Stimulated activated naive CD8-positive, alpha-beta T cell treated with anti-CD3 and anti-CD28 coated beads, Interleukin-15, Interleukin-2, amounts not matched to agents 100 ng/mL and 50 ng/mL, for 24 hours (primary cell): ENCODE measurements at regions not wholly inside any gene's neighbourhood (a gene's known extent, or its start where the extent isn't known, plus 50 kb on each side); places are given as distances from the start of the nearest gene placed in this dataset.
"Not testable (repeated sequence)": the region's sequence is repeated elsewhere in the genome, so short reads cannot be mapped to it uniquely, and the experiment has no call there.

Experiments
- H3K27ac Mint-ChIP-seq: one replicate; pipeline ENCODE4 v1.8.0; 2021; ENCODE audit warnings: mild to moderate bottlenecking, mixed read lengths
- H3K27me3 Mint-ChIP-seq: one replicate; pipeline ENCODE4 v1.8.0; 2021; ENCODE audit warnings: mixed read lengths
- H3K36me3 Mint-ChIP-seq: one replicate; pipeline ENCODE4 v1.8.0; 2021; ENCODE audit warnings: low read depth, mixed read lengths
- H3K4me1 Mint-ChIP-seq: one replicate; pipeline ENCODE4 v1.8.0; 2021; ENCODE audit warnings: low read depth, mixed read lengths
- H3K4me3 Mint-ChIP-seq: one replicate; pipeline ENCODE4 v1.8.0; 2021; ENCODE audit warnings: mild to moderate bottlenecking, mixed read lengths
- H3K9me3 Mint-ChIP-seq: one replicate; pipeline ENCODE4 v1.8.0; 2021; ENCODE audit warnings: mixed read lengths

GRCh38 chr19:27974082-27974513, 1238.9 kb downstream of the UQCRFS1 start:
- Mint-ChIP-seq H3K27ac (no peak overlapping the region), H3K9me3 (no peaks in the 10 kb centered on the region), H3K36me3 (no peaks in the 10 kb centered on the region), H3K4me1 (no peaks in the 10 kb centered on the region), H3K27me3 (no peaks in the 10 kb centered on the region), H3K4me3 (no peak overlapping the region)

GRCh38 chr19:27972291-27973040, 1240.5 kb downstream of the UQCRFS1 start:
- no peaks in the 10 kb centered on the region for H3K27me3 Mint-ChIP-seq
- no peaks in the 10 kb centered on the region for H3K9me3 Mint-ChIP-seq
- no peak overlapping the region for H3K27ac Mint-ChIP-seq
- H3K36me3 Mint-ChIP-seq: no peaks in the 10 kb centered on the region
- H3K4me1 Mint-ChIP-seq: no peaks in the 10 kb centered on the region
- H3K4me3 Mint-ChIP-seq: no peak overlapping the region

- Mint-ChIP-seq H3K4me1 (no peaks in the 10 kb centered on the region), H3K36me3 (no peaks in the 10 kb centered on the region), H3K4me3 (no peak overlapping the region), H3K27me3 (peaks cover 3% of the 10 kb centered on the region), H3K9me3 (no peaks in the 10 kb centered on the region), H3K27ac (no peak overlapping the region)
Measured at GRCh38 chr19:27971869-27972268, 1241.1 kb downstream of the UQCRFS1 start.

- Mint-ChIP-seq H3K27me3 (peaks cover 3% of the 10 kb centered on the region), H3K36me3 (no peaks in the 10 kb centered on the region), H3K27ac (no peak overlapping the region), H3K4me1 (no peaks in the 10 kb centered on the region), H3K9me3 (no peaks in the 10 kb centered on the region), H3K4me3 (no peak overlapping the region)
Measured at GRCh38 chr19:27971071-27971470, 1241.9 kb downstream of the UQCRFS1 start.

- no peak overlapping the region for H3K4me3 Mint-ChIP-seq
- no peaks in the 10 kb centered on the region for H3K4me1 Mint-ChIP-seq
- H3K36me3 Mint-ChIP-seq: no peaks in the 10 kb centered on the region
- H3K27ac Mint-ChIP-seq: no peak overlapping the region
- H3K9me3 Mint-ChIP-seq: no peaks in the 10 kb centered on the region
- peaks cover 7% of the 10 kb centered on the region for H3K27me3 Mint-ChIP-seq
Measured at GRCh38 chr19:27966390-27966816, 1246.5 kb downstream of the UQCRFS1 start.

- H3K27me3 Mint-ChIP-seq: peaks cover 7% of the 10 kb centered on the region
- no peaks in the 10 kb centered on the region for H3K4me1 Mint-ChIP-seq
- no peak overlapping the region for H3K4me3 Mint-ChIP-seq
- H3K9me3 Mint-ChIP-seq: no peaks in the 10 kb centered on the region
- no peak overlapping the region for H3K27ac Mint-ChIP-seq
- H3K36me3 Mint-ChIP-seq: no peaks in the 10 kb centered on the region
Measured at GRCh38 chr19:27964185-27964584, 1248.8 kb downstream of the UQCRFS1 start.

GRCh38 chr19:27962264-27962663, 1250.7 kb downstream of the UQCRFS1 start:
- no peak overlapping the region for H3K4me3 Mint-ChIP-seq
- H3K4me1 Mint-ChIP-seq: no peaks in the 10 kb centered on the region
- no peaks in the 10 kb centered on the region for H3K36me3 Mint-ChIP-seq
- no peaks in the 10 kb centered on the region for H3K9me3 Mint-ChIP-seq
- peaks cover 6% of the 10 kb centered on the region for H3K27me3 Mint-ChIP-seq
- H3K27ac Mint-ChIP-seq: no peak overlapping the region

GRCh38 chr19:27955485-27956480, 1257.2 kb downstream of the UQCRFS1 start:
- no peak overlapping the region for H3K27ac Mint-ChIP-seq
- no peaks in the 10 kb centered on the region for H3K4me1 Mint-ChIP-seq
- H3K9me3 Mint-ChIP-seq: no peaks in the 10 kb centered on the region
- no peaks in the 10 kb centered on the region for H3K36me3 Mint-ChIP-seq
- no peak overlapping the region for H3K4me3 Mint-ChIP-seq
- peaks cover 3% of the 10 kb centered on the region for H3K27me3 Mint-ChIP-seq

- H3K9me3 Mint-ChIP-seq: peaks cover 16% of the 10 kb centered on the region
- H3K36me3 Mint-ChIP-seq, H3K27me3 Mint-ChIP-seq, H3K4me3 Mint-ChIP-seq, H3K4me1 Mint-ChIP-seq, H3K27ac Mint-ChIP-seq: not testable (repeated sequence)
Measured at GRCh38 chr19:27942607-27943006, 1270.3 kb downstream of the UQCRFS1 start.

GRCh38 chr19:27936139-27936538, 1276.8 kb downstream of the UQCRFS1 start:
- no peaks in the 10 kb centered on the region for H3K4me1 Mint-ChIP-seq
- no peak overlapping the region for H3K4me3 Mint-ChIP-seq
- no peaks in the 10 kb centered on the region for H3K9me3 Mint-ChIP-seq
- no peaks in the 10 kb centered on the region for H3K27me3 Mint-ChIP-seq
- no peak overlapping the region for H3K27ac Mint-ChIP-seq
- no peaks in the 10 kb centered on the region for H3K36me3 Mint-ChIP-seq

- Mint-ChIP-seq H3K36me3 (no peaks in the 10 kb centered on the region), H3K4me3 (no peak overlapping the region), H3K27me3 (no peaks in the 10 kb centered on the region), H3K9me3 (no peaks in the 10 kb centered on the region), H3K4me1 (no peaks in the 10 kb centered on the region), H3K27ac (no peak overlapping the region)
Measured at GRCh38 chr19:27935669-27936068, 1277.3 kb downstream of the UQCRFS1 start.

GRCh38 chr19:27929399-27929798, 1283.6 kb downstream of the UQCRFS1 start:
- no peaks in the 10 kb centered on the region for H3K9me3 Mint-ChIP-seq

GRCh38 chr19:27925202-27925601, 1287.7 kb downstream of the UQCRFS1 start:
- no peaks in the 10 kb centered on the region for H3K4me1 Mint-ChIP-seq
- H3K4me3 Mint-ChIP-seq: no peak overlapping the region
- no peaks in the 10 kb centered on the region for H3K27me3 Mint-ChIP-seq
- H3K36me3 Mint-ChIP-seq: no peaks in the 10 kb centered on the region
- H3K27ac Mint-ChIP-seq: no peak overlapping the region
- no peaks in the 10 kb centered on the region for H3K9me3 Mint-ChIP-seq

More at GRCh38 chr19:27929399-27929798, 1283.6 kb downstream of the UQCRFS1 start:
- H3K27ac Mint-ChIP-seq: no peak overlapping the region
- no peaks in the 10 kb centered on the region for H3K36me3 Mint-ChIP-seq
- no peaks in the 10 kb centered on the region for H3K4me1 Mint-ChIP-seq
- H3K4me3 Mint-ChIP-seq: no peak overlapping the region
- H3K27me3 Mint-ChIP-seq: no peaks in the 10 kb centered on the region

- no peaks in the 10 kb centered on the region for H3K4me1 Mint-ChIP-seq
- H3K9me3 Mint-ChIP-seq: no peaks in the 10 kb centered on the region
Measured at GRCh38 chr19:27922970-27923369, 1290.0 kb downstream of the UQCRFS1 start.

GRCh38 chr19:27920774-27921173, 1292.2 kb downstream of the UQCRFS1 start:
- H3K4me3 Mint-ChIP-seq: no peak overlapping the region

More at GRCh38 chr19:27922970-27923369, 1290.0 kb downstream of the UQCRFS1 start:
- H3K36me3 Mint-ChIP-seq: no peaks in the 10 kb centered on the region
- no peaks in the 10 kb centered on the region for H3K27me3 Mint-ChIP-seq
- no peak overlapping the region for H3K4me3 Mint-ChIP-seq
- no peak overlapping the region for H3K27ac Mint-ChIP-seq

More at GRCh38 chr19:27920774-27921173, 1292.2 kb downstream of the UQCRFS1 start:
- no peak overlapping the region for H3K27ac Mint-ChIP-seq
- no peaks in the 10 kb centered on the region for H3K36me3 Mint-ChIP-seq
- H3K9me3 Mint-ChIP-seq: no peaks in the 10 kb centered on the region
- H3K4me1 Mint-ChIP-seq: no peaks in the 10 kb centered on the region
- H3K27me3 Mint-ChIP-seq: no peaks in the 10 kb centered on the region
